GM08714 (cell line): ENCODE measurements at regions not wholly inside any gene's neighbourhood (a gene's known extent, or its start where the extent isn't known, plus 50 kb on each side); places are given as distances from the start of the nearest gene placed in this dataset.

Experiments used
- H3K4me3 ChIP-seq: fragments of 200-500 bp; sonication (Bioruptor generic); 2 replicates; pipeline ENCODE4 v1.5.1; 2014; ENCODE audit warnings: mild to moderate bottlenecking, low read length, inconsistent platforms
- ZNF274 ChIP-seq: IDR thresholded peaks from 2 replicates; pipeline ENCODE4 v1.6.1; 2012; ENCODE audit warnings: mild to moderate bottlenecking, low read depth, low read length

- no peak overlapping the region for H3K4me3 ChIP-seq
- no peak for TF ChIP-seq ZNF274
These were observed 61.6 kb upstream of the NKX1-1 start for GRCh38 chr4:1467581-1468458.

GRCh38 chr4:1466863-1467165 is 60.6 kb upstream of the NKX1-1 start:
- TF ChIP-seq ZNF274 = no peak

GRCh38 chr4:1466034-1466862 is 60.0 kb upstream of the NKX1-1 start:
- H3K4me3 ChIP-seq = no peak overlapping the region
- no peak for TF ChIP-seq ZNF274

More at GRCh38 chr4:1466863-1467165, 60.6 kb upstream of the NKX1-1 start:
- no peak overlapping the region for H3K4me3 ChIP-seq

GRCh38 chr4:1465173-1466033 is 59.2 kb upstream of the NKX1-1 start:
- H3K4me3 ChIP-seq = no peak overlapping the region

GRCh38 chr4:1464581-1465171 is 58.4 kb upstream of the NKX1-1 start:
- TF ChIP-seq ZNF274 = no peak
- H3K4me3 ChIP-seq = no peak overlapping the region

More at GRCh38 chr4:1465173-1466033, 59.2 kb upstream of the NKX1-1 start:
- no peak for TF ChIP-seq ZNF274

GRCh38 chr4:1463927-1464540 is 57.8 kb upstream of the NKX1-1 start:
- no peak overlapping the region for H3K4me3 ChIP-seq
- no peak for TF ChIP-seq ZNF274

GRCh38 chr4:1463088-1463926 is 57.1 kb upstream of the NKX1-1 start:
- no peak overlapping the region for H3K4me3 ChIP-seq
- TF ChIP-seq ZNF274 = no peak

GRCh38 chr4:1462768-1463075 is 56.5 kb upstream of the NKX1-1 start:
- H3K4me3 ChIP-seq = no peak overlapping the region
- no peak for TF ChIP-seq ZNF274

- TF ChIP-seq ZNF274 = no peak
- H3K4me3 ChIP-seq = no peak overlapping the region
These were observed 55.9 kb upstream of the NKX1-1 start for GRCh38 chr4:1462009-1462767.

GRCh38 chr4:1460967-1461868 is 55.0 kb upstream of the NKX1-1 start:
- H3K4me3 ChIP-seq = no peak overlapping the region
- no peak for TF ChIP-seq ZNF274

- no peak for TF ChIP-seq ZNF274
- no peak overlapping the region for H3K4me3 ChIP-seq
These were observed 53.7 kb upstream of the NKX1-1 start for GRCh38 chr4:1459722-1460511.
